ENCODE measurements at regions not wholly inside any gene's neighbourhood (a gene's known extent, or its start where the extent isn't known, plus 50 kb on each side); places are given as distances from the start of the nearest gene placed in this dataset.
A peak's percentile ranks its signal among the peaks of the same experiment; 100 is the strongest.

DNA sequence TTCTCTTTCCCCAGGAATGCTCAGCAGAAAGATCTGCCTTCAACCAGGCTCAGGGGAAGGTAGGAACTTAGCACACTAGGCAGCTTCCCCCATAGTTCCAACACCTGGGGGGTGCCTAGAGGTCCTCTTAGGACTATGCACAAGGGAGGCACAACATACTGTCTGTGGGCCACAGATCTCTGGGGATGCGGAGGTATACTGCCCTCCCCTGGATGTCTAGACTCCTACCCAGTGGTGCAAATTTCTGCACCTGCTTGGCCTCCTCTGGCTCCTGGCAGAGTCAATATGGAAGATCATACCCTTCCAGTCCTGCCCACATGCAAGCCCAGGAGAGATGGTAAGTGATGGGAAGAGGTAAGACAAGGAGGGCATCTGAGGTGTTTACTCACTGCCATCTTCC, 247.5 kb upstream of the DAPK1 start:
- Histone ChIP-seq H3K4me3 (ENCODE audit: low read depth, low read length) (no peak overlapping the region), H3K36me3 (ENCODE audit: control insufficient read depth, insufficient read depth, low read length) (no peaks in the 10 kb centered on the region), H3K27me3 (ENCODE audit: control insufficient read depth, insufficient read depth, low read length) (no peaks in the 10 kb centered on the region)
- DNase-seq (ENCODE audit: low read depth) = no peak
- FAIRE-seq = no peak
- no peak for TF ChIP-seq CTCF (IDR thresholded peaks at IDR 0.05; ENCODE audit: insufficient read depth, low read length, severe bottlenecking)

DNA sequence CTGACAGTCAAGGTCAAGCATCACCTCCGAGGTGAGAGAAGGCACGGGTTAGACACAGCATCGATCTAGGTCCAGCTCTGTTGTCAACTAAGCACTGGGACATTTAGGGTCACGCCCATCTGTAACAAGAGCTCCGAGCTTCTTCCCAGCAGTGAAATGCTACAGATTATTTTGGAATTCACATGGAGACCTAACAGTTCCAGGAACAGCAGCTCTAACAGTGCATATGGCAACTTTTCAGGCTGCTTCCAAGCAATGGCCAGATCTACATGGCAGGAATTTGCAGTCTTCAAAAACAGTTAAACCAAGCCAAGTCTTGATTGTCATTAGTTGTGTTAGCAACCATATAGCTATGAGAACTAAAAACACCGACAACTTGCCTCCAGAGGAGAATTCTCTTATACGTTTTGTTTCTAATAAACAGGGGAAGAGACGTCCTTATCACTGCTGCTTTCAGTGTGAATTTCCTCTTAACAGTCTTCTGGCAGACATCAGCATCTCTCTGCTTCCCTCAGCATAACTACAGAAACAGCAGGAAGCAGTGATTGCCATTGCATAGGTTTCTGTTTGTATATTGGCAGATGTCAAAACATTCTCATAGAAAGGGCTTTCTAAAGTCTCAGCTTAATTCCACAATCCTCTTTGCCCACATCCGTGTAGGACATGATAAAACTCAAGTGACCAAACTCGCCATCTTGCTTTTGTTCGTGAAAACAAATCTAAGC, 242.1 kb upstream of the DAPK1 start:
- TF ChIP-seq CTCF (IDR thresholded peaks at IDR 0.05; ENCODE audit: insufficient read depth, low read length, severe bottlenecking) = no peak
- FAIRE-seq (no peak), DNase-seq (ENCODE audit: low read depth) (no peak)
- H3K27me3 ChIP-seq (ENCODE audit: control insufficient read depth, insufficient read depth, low read length) = no peaks in the 10 kb centered on the region
- no peaks in the 10 kb centered on the region for H3K36me3 ChIP-seq (ENCODE audit: control insufficient read depth, insufficient read depth, low read length)
- no peak overlapping the region for H3K4me3 ChIP-seq (ENCODE audit: low read depth, low read length)

- Histone ChIP-seq H3K27me3 (ENCODE audit: control insufficient read depth, insufficient read depth, low read length) (no peaks in the 10 kb centered on the region), H3K4me3 (ENCODE audit: low read depth, low read length) (no peak overlapping the region), H3K36me3 (ENCODE audit: control insufficient read depth, insufficient read depth, low read length) (no peaks in the 10 kb centered on the region)
- DNase-seq (ENCODE audit: low read depth) (no peak), FAIRE-seq (no peak)
- TF ChIP-seq CTCF (IDR thresholded peaks at IDR 0.05; ENCODE audit: insufficient read depth, low read length, severe bottlenecking) = no peak
Measured at GRCh38 chr9:87256973-87257372, 240.7 kb upstream of the DAPK1 start.

- no peak for TF ChIP-seq CTCF (IDR thresholded peaks at IDR 0.05; ENCODE audit: insufficient read depth, low read length, severe bottlenecking)
- Histone ChIP-seq H3K27me3 (ENCODE audit: control insufficient read depth, insufficient read depth, low read length) (no peaks in the 10 kb centered on the region), H3K36me3 (ENCODE audit: control insufficient read depth, insufficient read depth, low read length) (no peaks in the 10 kb centered on the region), H3K4me3 (ENCODE audit: low read depth, low read length) (no peak overlapping the region)
- DNase-seq (ENCODE audit: low read depth) = no peak
- no peak for FAIRE-seq
Measured at GRCh38 chr9:87259543-87260518, 237.8 kb upstream of the DAPK1 start.

GRCh38 chr9:87263291-87263690, 234.4 kb upstream of the DAPK1 start:
- DNase-seq (ENCODE audit: low read depth) = no peak
- Histone ChIP-seq H3K4me3 (ENCODE audit: low read depth, low read length) (no peak overlapping the region), H3K27me3 (ENCODE audit: control insufficient read depth, insufficient read depth, low read length) (no peaks in the 10 kb centered on the region), H3K36me3 (ENCODE audit: control insufficient read depth, insufficient read depth, low read length) (no peaks in the 10 kb centered on the region)
- FAIRE-seq = no peak
- peak; percentile 24 for TF ChIP-seq CTCF (IDR thresholded peaks at IDR 0.05; ENCODE audit: insufficient read depth, low read length, severe bottlenecking)
